ENCODE measurements at regions not wholly inside any gene's neighbourhood (a gene's known extent, or its start where the extent isn't known, plus 50 kb on each side); places are given as distances from the start of the nearest gene placed in this dataset.
"Not testable (repeated sequence)": the region's sequence is repeated elsewhere in the genome, so short reads cannot be mapped to it uniquely, and the experiment has no call there.

- no peak for DNase-seq
Measured at GRCh38 chr1:168490306-168490705, 53.5 kb downstream of the XCL2 start.

GRCh38 chr1:168488138-168488537, 55.7 kb downstream of the XCL2 start:
- no peak for DNase-seq

- not testable (repeated sequence) for DNase-seq
Measured at GRCh38 chr1:168486820-168487219, 57.0 kb downstream of the XCL2 start.

GRCh38 chr1:168485048-168485447, 58.7 kb downstream of the XCL2 start:
- DNase-seq: no peak

GRCh38 chr1:168484083-168484482, 59.7 kb downstream of the XCL2 start:
- no peak for DNase-seq

GRCh38 chr1:168483539-168483938, 60.3 kb downstream of the XCL2 start:
- DNase-seq: no peak

- DNase-seq: no peak
Measured at GRCh38 chr1:168482106-168482505, 61.7 kb downstream of the XCL2 start.

- DNase-seq: no peak
Measured at GRCh38 chr1:168481586-168481985, 62.2 kb downstream of the XCL2 start.

- no peak for DNase-seq
Measured at GRCh38 chr1:168480997-168481396, 62.8 kb downstream of the XCL2 start.

GRCh38 chr1:168477792-168478191, 66.0 kb downstream of the XCL2 start:
- DNase-seq: no peak

- DNase-seq: no peak
Measured at GRCh38 chr1:168476588-168477385, 67.0 kb downstream of the XCL2 start.

GRCh38 chr1:168474322-168474721, 69.5 kb downstream of the XCL2 start:
- no peak for DNase-seq

- no peak for DNase-seq
Measured at GRCh38 chr1:168473126-168473525, 70.7 kb downstream of the XCL2 start.

- no peak for DNase-seq
Measured at GRCh38 chr1:168472223-168472622, 71.6 kb downstream of the XCL2 start.

GRCh38 chr1:168470901-168471431, 72.8 kb downstream of the XCL2 start:
- DNase-seq: no peak

GRCh38 chr1:168469690-168470089, 74.1 kb downstream of the XCL2 start:
- DNase-seq: peak; percentile 33 to 36

GRCh38 chr1:168468822-168469221, 75.0 kb downstream of the XCL2 start:
- no peak for DNase-seq

- DNase-seq: no peak
Measured at GRCh38 chr1:168468042-168468809, 75.6 kb downstream of the XCL2 start.

- DNase-seq: no peak
Measured at GRCh38 chr1:168467452-168467851, 76.3 kb downstream of the XCL2 start.

- DNase-seq: no peak
Measured at GRCh38 chr1:168466714-168467131, 77.1 kb downstream of the XCL2 start.

- DNase-seq: peak; percentile 44 to 52
Measured at GRCh38 chr1:168466092-168466713, 77.6 kb downstream of the XCL2 start.

- DNase-seq: not testable (repeated sequence)
Measured at GRCh38 chr1:168461108-168461507, 82.7 kb downstream of the XCL2 start.

- DNase-seq: not testable (repeated sequence)
Measured at GRCh38 chr1:168457296-168457695, 86.5 kb downstream of the XCL2 start.

Data from activated CD4-positive, alpha-beta T cell treated with anti-CD3 and anti-CD28 coated beads for 4 hours (primary cell).